Sciatic nerve (tissue), 2 donors: ENCODE measurements at regions not wholly inside any gene's neighbourhood (a gene's known extent, or its start where the extent isn't known, plus 50 kb on each side); places are given as distances from the start of the nearest gene placed in this dataset.

Experiments
- ATAC-seq: fragments of 200-7000 bp; cut with Tn5 transposase; one replicate; pipeline ENCODE4 v1.9.1; 2020; ENCODE audit warnings: mild to moderate bottlenecking, moderate library complexity
- DNase-seq: peaks from one replicate; pipeline ENCODE4 v3.0.0-alpha.2; 2020; ENCODE audit warnings: low spot score
- intact Hi-C: fragments of 100-400 bp; cut with DNase I; formaldehyde crosslinking; loops from one replicate; pipeline ENCODE4 v1.14.2; 2022
- donor health status: DM: no; HTN: no; CAD: no.
- donor health status: DM: no; HTN: no; CAD: no.

GRCh38 chr4:113849771-113850170 is 88.2 kb upstream of the CAMK2D start:
- ATAC-seq (peak; percentile 34), DNase-seq (peak; percentile 68)
- intact Hi-C loops, result no loop called here

- intact Hi-C loops, result no loop called here
- DNase-seq (no peak), ATAC-seq (no peak)
Observed at GRCh38 chr4:113847710-113848109, 86.2 kb upstream of the CAMK2D start.

GRCh38 chr4:113846433-113846832 is 84.9 kb upstream of the CAMK2D start:
- intact Hi-C loops, result no loop called here
- ATAC-seq (no peak), DNase-seq (no peak)

GRCh38 chr4:113845138-113845537 is 83.6 kb upstream of the CAMK2D start:
- intact Hi-C loops, result no loop called here
- ATAC-seq (no peak), DNase-seq (no peak)

GRCh38 chr4:113844369-113844768 is 82.8 kb upstream of the CAMK2D start:
- DNase-seq (no peak), ATAC-seq (no peak)
- intact Hi-C loops, result no loop called here

GRCh38 chr4:113840861-113841260 is 79.3 kb upstream of the CAMK2D start:
- no peak for DNase-seq
- no peak for ATAC-seq
- intact Hi-C loops, result no loop called here

- no peak for DNase-seq
- intact Hi-C loops, result no loop called here
- no peak for ATAC-seq
Observed at GRCh38 chr4:113838460-113838859, 76.9 kb upstream of the CAMK2D start.

GRCh38 chr4:113837397-113837796 is 75.9 kb upstream of the CAMK2D start:
- ATAC-seq (peak; percentile 79), DNase-seq (no peak)
- intact Hi-C loops, result no loop called here

GRCh38 chr4:113835005-113835404 is 73.5 kb upstream of the CAMK2D start:
- ATAC-seq, result no peak
- intact Hi-C loops, result no loop called here
- DNase-seq, result no peak

GRCh38 chr4:113834298-113834697 is 72.8 kb upstream of the CAMK2D start:
- ATAC-seq, result no peak
- intact Hi-C loops, result no loop called here
- DNase-seq, result no peak

- intact Hi-C loops, result no loop called here
- DNase-seq, result no peak
- no peak for ATAC-seq
Observed at GRCh38 chr4:113832803-113833202, 71.3 kb upstream of the CAMK2D start.

- no peak for DNase-seq
- intact Hi-C loops, result no loop called here
- no peak for ATAC-seq
Observed at GRCh38 chr4:113831457-113831856, 69.9 kb upstream of the CAMK2D start.

- DNase-seq (no peak), ATAC-seq (no peak)
- intact Hi-C loops, result no loop called here
Observed at GRCh38 chr4:113828702-113829101, 67.2 kb upstream of the CAMK2D start.

- intact Hi-C loops, result no loop called here
- DNase-seq (no peak), ATAC-seq (no peak)
Observed at GRCh38 chr4:113827285-113827684, 65.7 kb upstream of the CAMK2D start.

GRCh38 chr4:113826421-113826820 is 64.9 kb upstream of the CAMK2D start:
- DNase-seq, result no peak
- intact Hi-C loops, result no loop called here
- ATAC-seq, result no peak

- intact Hi-C loops, result no loop called here
- DNase-seq (no peak), ATAC-seq (no peak)
Observed at GRCh38 chr4:113825272-113825671, 63.7 kb upstream of the CAMK2D start.

GRCh38 chr4:113824396-113824795 is 62.9 kb upstream of the CAMK2D start:
- ATAC-seq (no peak), DNase-seq (no peak)
- intact Hi-C loops, result no loop called here

GRCh38 chr4:113823291-113823659 is 61.7 kb upstream of the CAMK2D start:
- ATAC-seq (no peak), DNase-seq (no peak)
- intact Hi-C loops, result no loop called here

GRCh38 chr4:113822555-113823290 is 61.2 kb upstream of the CAMK2D start:
- intact Hi-C loops, result no loop called here
- ATAC-seq (no peak), DNase-seq (no peak)

GRCh38 chr4:113821856-113822255 is 60.3 kb upstream of the CAMK2D start:
- ATAC-seq (no peak), DNase-seq (no peak)
- intact Hi-C loops, result no loop called here

GRCh38 chr4:113820108-113820507 is 58.6 kb upstream of the CAMK2D start:
- intact Hi-C loops, result no loop called here
- ATAC-seq, result no peak
- no peak for DNase-seq
